HG03108 (cell line): ENCODE measurements at regions not wholly inside any gene's neighbourhood (a gene's known extent, or its start where the extent isn't known, plus 50 kb on each side); places are given as distances from the start of the nearest gene placed in this dataset.
"Not testable (repeated sequence)": the region's sequence is repeated elsewhere in the genome, so short reads cannot be mapped to it uniquely, and the experiment has no call there.

Experiments used
- ATAC-seq: cut with Tn5 transposase; IDR thresholded peaks from one replicate; pipeline ENCODE4 v1.9.1; 2021; ENCODE audit warnings: moderate library complexity; ENCODE audit not compliant: unreplicated experiment

DNA sequence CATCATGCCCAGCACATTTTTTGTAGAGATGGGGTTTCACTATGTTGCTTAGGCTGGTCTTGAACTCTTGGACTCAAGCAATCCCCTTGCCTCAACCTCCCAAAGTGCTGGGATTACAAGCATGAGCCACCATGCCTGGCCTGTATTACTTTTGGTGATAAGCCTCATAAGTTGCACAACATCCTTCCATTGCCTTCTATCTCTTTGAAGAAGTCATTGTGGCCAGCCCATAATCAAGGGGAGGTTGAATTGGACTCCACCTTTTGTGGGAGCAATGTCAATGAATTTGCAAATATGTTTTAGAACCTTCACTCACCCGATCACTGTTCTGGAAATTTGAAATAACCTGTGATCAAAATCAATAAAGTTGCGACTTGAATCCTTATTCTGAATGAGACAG, 104.3 kb upstream of the CLINT1 start:
- ATAC-seq, result no peak

GRCh38 chr5:157962686-157963085, 103.7 kb upstream of the CLINT1 start:
- not testable (repeated sequence) for ATAC-seq

DNA sequence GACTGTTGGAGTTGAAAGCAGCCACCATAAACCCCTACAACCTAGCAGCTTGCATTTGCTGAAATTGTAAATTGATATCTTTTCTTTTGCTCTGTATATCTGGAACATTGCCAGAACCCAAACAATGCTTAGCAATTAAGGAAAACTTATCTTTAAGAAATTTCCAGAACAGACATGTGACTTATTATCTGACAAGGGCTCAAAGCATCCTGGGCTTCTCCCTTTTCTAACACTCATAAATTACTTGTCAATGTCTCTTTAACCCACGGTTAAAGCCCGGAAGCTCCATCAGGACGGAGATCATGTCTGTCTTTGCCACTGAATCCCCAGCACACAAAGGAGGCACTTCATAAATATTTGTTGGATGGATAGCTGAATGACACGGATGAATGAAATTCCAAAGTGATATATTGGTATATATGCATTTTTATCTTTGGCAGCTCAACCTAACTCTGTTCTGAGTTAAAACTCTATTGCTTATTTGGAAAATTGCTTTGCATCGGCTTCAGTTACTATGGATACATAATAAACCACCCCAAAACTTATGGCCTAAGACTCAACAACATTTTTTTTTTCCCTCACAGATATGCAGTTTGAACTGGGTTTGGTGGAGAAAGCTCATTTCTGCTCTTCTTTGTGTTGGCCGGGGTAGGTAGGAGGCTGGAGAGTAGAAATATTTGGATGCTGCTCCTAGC, 103.1 kb upstream of the CLINT1 start:
- ATAC-seq, result no peak

DNA sequence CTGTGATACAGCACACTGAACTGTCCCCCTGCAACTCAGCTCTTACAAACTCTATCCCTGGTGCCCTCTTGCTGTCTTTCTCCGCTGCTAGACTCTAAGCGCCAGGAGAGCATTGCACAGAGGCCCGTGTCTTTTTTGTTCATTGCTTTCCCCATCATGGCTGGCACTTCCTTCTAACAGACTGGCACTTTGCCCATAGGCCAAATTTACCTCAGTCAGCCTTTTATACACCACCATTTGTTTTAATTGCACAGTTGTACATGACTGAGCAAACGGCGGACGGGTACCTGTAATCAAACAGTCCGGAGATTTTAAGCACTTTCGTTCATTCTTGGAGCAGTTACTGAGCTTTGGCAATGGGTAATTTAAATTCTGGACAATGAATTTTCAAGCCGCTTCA, 102.2 kb upstream of the CLINT1 start:
- ATAC-seq, result no peak

DNA sequence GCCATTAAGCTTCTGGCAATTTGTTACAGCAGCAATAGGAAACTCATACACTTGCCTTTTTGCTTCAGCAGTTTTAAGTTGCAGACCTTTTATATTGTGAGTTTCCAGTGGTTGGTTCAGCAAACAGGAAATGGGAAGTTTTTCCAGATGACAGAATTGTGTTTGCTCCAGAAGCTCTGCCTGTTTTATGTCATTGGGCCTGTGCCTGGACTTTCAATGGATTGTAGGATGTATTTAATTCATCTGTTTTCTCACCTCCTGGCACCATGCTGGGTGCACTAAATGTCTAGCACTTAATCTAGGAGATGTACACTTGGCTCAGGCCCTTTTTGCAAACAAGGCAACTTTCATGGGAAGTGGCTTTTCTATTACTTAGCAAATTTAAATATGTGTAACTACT, 100.4 kb upstream of the CLINT1 start:
- ATAC-seq, result no peak

GRCh38 chr5:157956271-157956885, 97.4 kb upstream of the CLINT1 start:
- no peak for ATAC-seq

DNA sequence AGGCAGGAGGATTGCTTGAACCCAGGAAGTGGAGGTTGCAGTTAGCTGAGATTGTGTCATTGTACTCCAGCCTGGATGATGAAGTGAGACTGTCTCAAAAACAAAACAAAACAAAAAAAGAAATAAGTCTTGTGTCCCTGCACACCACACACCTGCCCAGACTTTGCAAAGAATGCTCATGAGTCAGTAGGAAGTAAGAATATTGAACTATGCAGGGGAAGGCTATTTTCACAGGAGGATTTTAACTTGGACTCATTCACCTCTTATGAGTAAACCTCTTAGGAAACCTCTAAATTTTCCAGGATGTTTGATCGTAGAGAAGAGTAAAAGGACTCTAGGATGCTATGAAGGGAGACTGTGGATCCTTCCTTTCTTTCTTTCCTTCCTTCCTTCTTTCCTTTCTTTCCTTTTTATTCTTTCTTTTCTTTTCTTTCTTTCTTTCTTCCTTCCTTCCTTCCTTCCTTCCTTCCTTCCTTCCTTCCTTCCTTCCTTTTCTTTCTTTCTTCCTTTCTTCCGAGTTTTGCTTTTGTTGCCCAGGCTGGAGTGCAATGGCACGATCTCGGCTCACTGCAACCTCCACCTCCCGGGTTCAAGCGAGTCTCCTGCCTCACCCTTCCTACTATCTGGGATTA, 96.7 kb upstream of the CLINT1 start:
- ATAC-seq, result no peak

- ATAC-seq, result no peak
These were observed 93.4 kb upstream of the CLINT1 start for GRCh38 chr5:157952374-157952685.

GRCh38 chr5:157951673-157952373, 92.9 kb upstream of the CLINT1 start:
- no peak for ATAC-seq

DNA sequence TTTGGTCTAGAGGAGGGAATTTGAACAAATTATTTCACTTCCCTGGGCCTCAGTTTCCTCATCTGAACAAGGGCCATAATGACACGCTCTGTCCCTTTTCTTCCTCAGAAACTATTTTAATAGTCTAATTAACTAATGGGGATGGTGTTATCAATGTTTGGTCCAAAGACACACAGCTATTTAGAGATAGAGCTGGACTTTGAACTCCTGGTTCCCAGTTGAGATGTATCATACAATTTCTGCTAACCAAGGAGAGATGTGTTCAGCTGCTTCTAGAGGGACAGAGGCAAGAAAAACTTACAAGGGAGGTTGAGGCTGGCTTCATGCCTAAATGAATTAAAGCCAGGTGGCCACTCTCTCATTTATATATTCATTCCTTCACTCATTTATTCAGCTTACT, 90.6 kb upstream of the CLINT1 start:
- no peak for ATAC-seq

GRCh38 chr5:157948738-157949410, 89.9 kb upstream of the CLINT1 start:
- ATAC-seq, result peak; percentile 95

DNA sequence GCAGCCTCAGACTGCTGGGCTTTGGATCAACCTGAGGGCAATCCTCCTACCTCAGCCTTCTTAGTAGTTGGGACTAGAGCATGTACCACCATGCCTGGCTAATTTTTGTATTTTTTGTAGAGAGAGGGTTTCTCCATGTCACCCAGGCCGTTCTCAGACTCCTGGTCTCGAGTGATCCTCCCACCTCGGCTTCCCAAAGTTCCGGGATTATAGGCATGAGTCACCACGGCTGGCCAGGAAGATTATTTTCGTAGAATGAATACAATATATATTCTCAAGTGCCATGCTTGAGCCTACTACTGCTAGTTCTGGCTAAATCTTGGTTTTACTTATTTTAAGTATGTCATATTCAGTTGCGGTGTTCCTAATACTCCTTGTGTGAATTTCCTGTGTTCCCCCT, 88.2 kb upstream of the CLINT1 start:
- ATAC-seq, result no peak

DNA sequence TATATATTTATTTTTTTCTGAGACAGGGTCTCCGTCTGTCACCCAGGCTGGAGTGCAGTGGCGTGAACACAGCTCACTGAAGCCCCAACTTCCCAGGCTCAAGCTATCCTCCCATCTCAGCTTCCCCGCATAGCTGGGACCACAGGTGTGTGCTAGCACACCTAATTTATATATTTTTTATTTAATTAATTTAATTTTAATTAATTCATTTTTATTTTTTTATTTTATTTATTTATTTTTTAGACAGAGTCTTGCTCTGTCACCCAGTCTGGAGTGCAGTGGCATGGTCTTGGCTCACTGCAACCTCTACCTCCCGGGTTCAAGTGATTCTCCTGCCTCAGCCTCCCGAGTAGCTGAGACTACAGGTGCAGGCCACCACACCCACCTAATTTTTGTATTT, 86.9 kb upstream of the CLINT1 start:
- ATAC-seq, result not testable (repeated sequence)

DNA sequence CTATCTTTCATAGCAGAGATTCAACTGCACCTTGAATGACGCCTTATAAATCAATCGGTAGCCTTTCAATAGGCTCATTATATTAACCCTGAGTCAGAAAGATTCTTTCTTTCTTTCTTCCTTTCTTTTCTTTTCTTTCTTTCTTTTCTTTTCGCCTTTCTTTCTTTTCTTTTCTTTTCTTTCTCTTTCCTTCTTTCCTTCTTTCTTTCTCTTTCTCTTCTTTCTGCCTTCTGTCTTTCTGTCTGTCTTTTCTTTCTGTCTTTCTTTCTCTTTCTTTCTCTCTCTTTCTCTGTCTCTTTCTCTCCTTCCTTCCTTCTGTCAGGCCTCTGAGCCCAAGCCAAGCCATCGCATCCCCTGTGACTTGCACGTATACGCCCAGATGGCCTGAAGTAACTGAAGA, 86.0 kb upstream of the CLINT1 start:
- no peak for ATAC-seq

- no peak for ATAC-seq
These were observed 85.2 kb upstream of the CLINT1 start for GRCh38 chr5:157944077-157944633.

DNA sequence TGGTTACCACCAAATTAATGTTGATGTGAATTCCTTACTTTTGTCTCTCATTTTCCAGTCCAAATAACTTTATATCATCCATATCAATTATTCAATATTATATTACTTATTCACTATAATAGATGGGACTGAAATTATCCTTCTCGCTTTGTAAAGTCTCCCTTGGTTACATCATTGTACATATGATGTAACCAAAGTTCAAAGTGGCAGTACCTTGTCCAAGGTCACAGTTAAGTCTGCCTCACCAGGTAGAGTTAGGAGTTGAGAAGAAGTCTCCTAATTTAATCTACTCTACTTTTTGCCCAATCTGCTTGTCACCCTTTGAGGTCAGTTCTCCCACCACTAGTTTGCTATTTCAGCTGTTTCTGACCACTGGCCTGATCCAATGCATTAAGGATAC, 83.7 kb upstream of the CLINT1 start:
- no peak for ATAC-seq

GRCh38 chr5:157941616-157942015, 82.7 kb upstream of the CLINT1 start:
- ATAC-seq, result no peak

DNA sequence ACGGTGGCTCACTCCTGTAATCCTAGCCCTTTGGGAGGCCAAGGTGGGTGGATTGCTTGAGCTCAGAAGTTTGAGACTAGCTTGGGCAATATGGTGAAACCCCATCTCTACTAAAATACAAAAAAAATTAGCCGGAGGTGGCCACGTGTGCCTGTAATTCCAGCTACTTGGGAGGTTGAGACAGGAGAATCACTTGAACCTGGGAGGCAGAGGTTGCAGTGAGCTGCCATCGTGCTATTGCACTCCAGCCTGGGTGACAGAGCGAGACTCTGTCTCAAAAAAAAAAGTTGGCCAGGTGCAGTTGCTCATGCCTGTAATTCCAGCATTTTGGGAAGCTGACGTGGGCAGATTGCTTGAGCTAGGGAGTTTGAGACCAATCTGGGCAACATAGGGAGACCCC, 79.2 kb upstream of the CLINT1 start:
- not testable (repeated sequence) for ATAC-seq

- ATAC-seq, result not testable (repeated sequence)
These were observed 78.0 kb upstream of the CLINT1 start for GRCh38 chr5:157936776-157937501.

DNA sequence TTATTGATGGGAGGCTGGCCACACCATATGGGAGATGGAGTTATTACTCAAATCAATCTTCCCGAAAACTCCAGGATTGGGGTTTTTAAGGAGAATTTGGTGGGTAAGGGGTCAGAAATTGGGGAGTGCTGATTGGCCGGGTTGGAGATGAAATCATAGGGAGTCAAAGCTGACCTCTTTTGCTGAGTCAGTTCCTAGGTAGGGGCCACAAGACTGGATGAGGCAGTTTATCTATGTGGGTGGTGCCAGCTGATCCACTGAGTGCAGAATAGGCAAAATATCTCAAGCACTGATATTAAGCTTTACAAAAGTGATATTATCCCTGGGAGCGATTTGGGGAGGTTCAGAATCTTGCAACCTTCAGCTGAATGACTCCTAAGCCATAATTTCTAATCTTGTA, 75.7 kb upstream of the CLINT1 start:
- no peak for ATAC-seq
